ENCODE measurements at regions not wholly inside any gene's neighbourhood (a gene's known extent, or its start where the extent isn't known, plus 50 kb on each side); places are given as distances from the start of the nearest gene placed in this dataset.

- H3K36me3 ChIP-seq (ENCODE audit: control insufficient read depth, low read length) = no peaks in the 10 kb centered on the region
- no peak overlapping the region for H3K4me3 ChIP-seq (ENCODE audit: low read length)
- no peaks in the 10 kb centered on the region for H3F3A ChIP-seq (ENCODE audit: control insufficient read depth, insufficient read depth)
- H3K79me2 ChIP-seq (ENCODE audit: control insufficient read depth, low read length) = no peaks in the 10 kb centered on the region
- no peaks in the 10 kb centered on the region for H4K20me1 ChIP-seq (ENCODE audit: control insufficient read depth, insufficient read depth, low read depth, low read length)
- H3K4me2 ChIP-seq (ENCODE audit: low read length) = no peak overlapping the region
- no peaks in the 10 kb centered on the region for H3K4me1 ChIP-seq (ENCODE audit: control insufficient read depth, low read length)
- TF ChIP-seq EZH2phosphoT487 (IDR thresholded peaks at IDR 0.05; ENCODE audit: borderline replicate concordance, low read length) (no peak), CTCF (IDR thresholded peaks at IDR 0.05; ENCODE audit: low read depth, low read length, poor library complexity, severe bottlenecking) (no peak)
- no peaks in the 10 kb centered on the region for H3K27me3 ChIP-seq (ENCODE audit: control insufficient read depth, low read length)
- H3K9me2 ChIP-seq (replicated peaks; ENCODE audit: control insufficient read depth, low read length) = no peaks in the 10 kb centered on the region
- no peaks in the 10 kb centered on the region for H3K9me3 ChIP-seq (ENCODE audit: control insufficient read depth, insufficient read depth, low read length)
- no peak overlapping the region for H3K27ac ChIP-seq (ENCODE audit: low read depth, low read length)
Observed at GRCh38 chr10:131402771-131403650, 91.5 kb upstream of the TCERG1L start.

DNA sequence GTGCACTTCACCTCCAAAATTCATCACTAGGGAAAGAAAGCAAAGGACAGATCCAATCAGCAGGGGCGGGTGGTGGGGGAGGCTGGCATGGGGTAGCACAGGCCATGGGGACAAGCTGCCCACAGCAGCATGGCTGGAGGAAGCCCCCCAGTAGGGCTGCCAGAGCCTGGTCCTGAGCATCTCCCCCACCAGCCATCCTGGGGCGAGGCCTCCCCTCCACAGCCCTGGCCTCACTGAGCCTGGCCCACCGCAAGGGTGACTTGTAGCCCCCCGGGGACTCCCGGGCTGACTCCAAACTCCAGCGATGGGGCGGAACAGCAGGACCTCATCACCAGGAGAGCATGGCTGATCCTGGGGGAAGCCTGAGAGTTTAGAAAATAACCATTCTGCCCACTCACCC, 92.4 kb upstream of the TCERG1L start:
- no peaks in the 10 kb centered on the region for H4K20me1 ChIP-seq (ENCODE audit: control insufficient read depth, insufficient read depth, low read depth, low read length)
- no peaks in the 10 kb centered on the region for H3K9me3 ChIP-seq (ENCODE audit: control insufficient read depth, insufficient read depth, low read length)
- H3K27me3 ChIP-seq (ENCODE audit: control insufficient read depth, low read length) = no peaks in the 10 kb centered on the region
- H3K36me3 ChIP-seq (ENCODE audit: control insufficient read depth, low read length) = no peaks in the 10 kb centered on the region
- H3K4me1 ChIP-seq (ENCODE audit: control insufficient read depth, low read length) = no peaks in the 10 kb centered on the region
- H3K4me2 ChIP-seq (ENCODE audit: low read length) = no peak overlapping the region
- H3F3A ChIP-seq (ENCODE audit: control insufficient read depth, insufficient read depth) = no peaks in the 10 kb centered on the region
- H3K27ac ChIP-seq (ENCODE audit: low read depth, low read length) = no peak overlapping the region
- H3K4me3 ChIP-seq (ENCODE audit: low read length) = no peak overlapping the region
- H3K9me2 ChIP-seq (replicated peaks; ENCODE audit: control insufficient read depth, low read length) = no peaks in the 10 kb centered on the region
- no peaks in the 10 kb centered on the region for H3K79me2 ChIP-seq (ENCODE audit: control insufficient read depth, low read length)
- no peak for TF ChIP-seq EZH2phosphoT487 (IDR thresholded peaks at IDR 0.05; ENCODE audit: borderline replicate concordance, low read length)
- no peak for TF ChIP-seq CTCF (IDR thresholded peaks at IDR 0.05; ENCODE audit: low read depth, low read length, poor library complexity, severe bottlenecking)

DNA sequence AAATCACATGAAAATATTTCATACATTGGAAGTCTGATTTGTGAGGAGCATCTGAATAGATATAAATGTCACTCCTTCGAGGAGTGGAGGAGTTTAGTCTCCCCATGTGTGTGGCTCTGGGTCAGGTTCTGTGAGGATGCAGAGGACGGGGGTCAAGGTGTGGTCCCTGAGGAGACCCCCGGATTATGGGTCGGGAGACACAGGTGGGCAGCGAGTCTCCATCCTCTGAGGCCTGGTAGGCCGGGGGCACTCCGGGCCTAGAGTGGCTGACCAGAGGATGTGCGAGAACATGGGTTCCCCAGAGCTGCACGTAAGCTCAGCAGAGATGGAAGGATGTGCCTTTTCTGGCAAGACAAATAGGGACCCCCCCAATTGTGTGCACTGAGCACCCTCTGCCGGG, 93.4 kb upstream of the TCERG1L start:
- H3K9me3 ChIP-seq (ENCODE audit: control insufficient read depth, insufficient read depth, low read length) = no peaks in the 10 kb centered on the region
- H3F3A ChIP-seq (ENCODE audit: control insufficient read depth, insufficient read depth) = no peaks in the 10 kb centered on the region
- no peaks in the 10 kb centered on the region for H3K27me3 ChIP-seq (ENCODE audit: control insufficient read depth, low read length)
- no peaks in the 10 kb centered on the region for H3K4me1 ChIP-seq (ENCODE audit: control insufficient read depth, low read length)
- H3K79me2 ChIP-seq (ENCODE audit: control insufficient read depth, low read length) = no peaks in the 10 kb centered on the region
- H3K9me2 ChIP-seq (replicated peaks; ENCODE audit: control insufficient read depth, low read length) = no peaks in the 10 kb centered on the region
- H3K4me2 ChIP-seq (ENCODE audit: low read length) = no peak overlapping the region
- H3K36me3 ChIP-seq (ENCODE audit: control insufficient read depth, low read length) = no peaks in the 10 kb centered on the region
- TF ChIP-seq CTCF (IDR thresholded peaks at IDR 0.05; ENCODE audit: low read depth, low read length, poor library complexity, severe bottlenecking) (no peak), EZH2phosphoT487 (IDR thresholded peaks at IDR 0.05; ENCODE audit: borderline replicate concordance, low read length) (no peak)
- no peak overlapping the region for H3K4me3 ChIP-seq (ENCODE audit: low read length)
- no peaks in the 10 kb centered on the region for H4K20me1 ChIP-seq (ENCODE audit: control insufficient read depth, insufficient read depth, low read depth, low read length)
- H3K27ac ChIP-seq (ENCODE audit: low read depth, low read length) = no peak overlapping the region

All from DOHH2 (cell line).